Heart left ventricle (tissue), 16 donors: ENCODE measurements at regions not wholly inside any gene's neighbourhood (a gene's known extent, or its start where the extent isn't known, plus 50 kb on each side); places are given as distances from the start of the nearest gene placed in this dataset.

Source experiments
- ATAC-seq, 4 donors: fragments of 200-7000 bp; cut with Tn5 transposase; one replicate each; pipeline ENCODE4 v1.9.1; 2020 to 2022; ENCODE audit warnings: moderate library complexity in 4 of 4, mild to moderate bottlenecking in 3 of 4, moderate number of reproducible peaks in 1 of 4
- DNase-seq, 5 donors: peaks; one replicate each; pipeline ENCODE4 v3.0.0-alpha.2; 2020
- H3K27ac ChIP-seq, 12 donors: fragments of 200-600 bp; sonication (generic) in 4 of 12; one replicate each; pipeline versions ENCODE4 v1.5.0 to v1.8.0; 2016 to 2022; ENCODE audit warnings: mild to moderate bottlenecking in 2 of 12
- H3K27me3 ChIP-seq, 9 donors: fragments of 200-600 bp; sonication (generic) in 2 of 9; one replicate each; pipeline versions ENCODE4 v1.5.1 to v1.8.0; 2016 to 2022; ENCODE audit warnings: mild to moderate bottlenecking in 3 of 9
- H3K36me3 ChIP-seq, 9 donors: fragments of 200-600 bp; sonication (generic) in 2 of 9; one replicate each; pipeline versions ENCODE4 v1.5.0 to v1.8.0; 2018 to 2022; ENCODE audit warnings: mild to moderate bottlenecking in 2 of 9
- H3K4me1 ChIP-seq, 12 donors: fragments of 200-600 bp; sonication (generic) in 4 of 12; one replicate each; pipeline versions ENCODE4 v1.5.0 to v1.8.0; 2016 to 2022; ENCODE audit warnings: mild to moderate bottlenecking in 3 of 12
- H3K4me3 ChIP-seq, 12 donors: fragments of 200-600 bp; sonication (generic) in 4 of 12; one replicate each; pipeline versions ENCODE4 v1.5.0 to v1.8.0; 2017 to 2022; ENCODE audit warnings: mild to moderate bottlenecking in 9 of 12, moderate library complexity in 4 of 12
- H3K9me3 ChIP-seq, 12 donors: fragments of 200-600 bp; sonication (generic) in 4 of 12; one replicate each; pipeline versions ENCODE4 v1.5.0 to v1.8.0; 2016 to 2022; ENCODE audit warnings: mild to moderate bottlenecking in 1 of 12
- CTCF ChIP-seq, 12 donors: fragments of 200-600 bp; sonication (generic) in 4 of 12; IDR thresholded peaks; one replicate each; pipeline versions ENCODE4 v1.5.0 to v1.8.0; 2018 to 2022; ENCODE audit warnings: antibody characterized with exemption in 12 of 12, mild to moderate bottlenecking in 5 of 12
- POLR2A ChIP-seq, 2 donors: fragments of 450-650 bp; IDR thresholded peaks; one replicate each; pipeline ENCODE4 v1.6.1; 2017; ENCODE audit warnings: antibody characterized with exemption in 2 of 2, mild to moderate bottlenecking in 2 of 2, moderate library complexity in 2 of 2
- WGBS, 4 donors: extraction: QIAGEN DNeasy Blood & Tissue Kit in 2 of 4; methylation state at CpG; one replicate each; pipeline versions ENCODE4 v1.1.5 to v1.1.7; 2013 to 2018; 5-methylcytosine and 5-hydroxymethylcytosine counted together
- intact Hi-C, 10 donors: fragments of 100-400 bp; cut with DNase I; formaldehyde crosslinking; loops; one replicate each; pipeline versions ENCODE4 v1.11.1 to v1.14.2; 2022
- donor health status: ischemic (EF 13 %, LVEDD 7.1; RV severe dilation, severe dysfunction).
- donor health status: healthy with polysubstance abuse.
- donor health status: DM: no; HTN: yes; CAD: no.
- donor health status: DM: no; HTN: no; CAD: no.
- donor health status: ischemic (EF 25% LVEDD 6.9; RV normal size, moderate dysfunction).
- donor health status: ischemic (EF 25% LVEDD 5.7; RV mildly dilated, moderate dysfunction).
- donor health status: healthy.
- donor health status: DM: yes; HTN: yes; CAD: no.
- donor health status: ischemic (EF 35%, LVEDD 5.7; RV mildly dilated, moderate dysfunction).
- donor health status: nonischemic (EF 11% LVEDD 7.7; RV severe dilation, severe dysfunction).
- donor health status: DM: yes; HTN: yes; CAD: no.
- donor health status: PGD.
- donor health status: ischemic (EF 29% LVEDD 5.4; RV normal size, mild dysfunction).
- donor health status: nonischemic (EF 23%, LVEDD 6.1; RV moderate dilation, normal function).

DNA sequence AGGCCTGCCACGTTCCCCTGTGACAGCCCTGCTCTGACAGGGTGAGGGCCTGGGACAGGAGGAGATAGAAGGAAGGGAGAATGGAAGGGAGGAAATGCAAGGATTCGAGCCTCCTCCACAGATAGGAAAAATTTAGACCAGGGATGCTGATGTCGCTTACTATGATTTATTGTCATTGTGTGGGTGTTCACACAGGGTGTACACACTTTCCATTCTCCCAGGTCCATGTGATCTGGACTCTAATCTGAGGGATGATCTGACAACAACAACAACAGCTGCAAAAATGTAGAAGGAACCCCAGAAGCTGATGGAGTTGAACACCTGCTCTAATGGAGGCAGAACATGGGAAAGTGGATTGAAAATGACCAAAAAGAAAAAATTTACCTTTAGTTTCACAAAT is 231.7 kb upstream of the TNP1 start:
- H3K4me1 ChIP-seq = peaks cover 0 to 18% (median 3%) of the 10 kb centered on the region in 12 donors
- no peak for DNase-seq
- WGBS, 4 donors = 49 to 91% (median 77%) methylated on average over 3 of the region's 3 CpGs
- H3K27me3 ChIP-seq = peaks cover 0 to 3% (median 0%) of the 10 kb centered on the region in 9 donors
- H3K9me3 ChIP-seq = no peaks in the 10 kb centered on the region
- ATAC-seq = no peak
- TF ChIP-seq POLR2A (IDR thresholded peaks at IDR 0.05) (no peak), CTCF (IDR thresholded peaks at IDR 0.05) (no peak)
- no peak overlapping the region for H3K27ac ChIP-seq
- intact Hi-C loops = no loop called here
- H3K36me3 ChIP-seq = no peaks in the 10 kb centered on the region
- no peak overlapping the region for H3K4me3 ChIP-seq

GRCh38 chr2:217090884-217091283 is 231.0 kb upstream of the TNP1 start:
- no peak overlapping the region for H3K4me3 ChIP-seq
- intact Hi-C loops = no loop called here
- no peak overlapping the region for H3K27ac ChIP-seq
- WGBS, 4 donors = 94 to 98% (median 97%) methylated on average over 3 of the region's 3 CpGs
- no peaks in the 10 kb centered on the region for H3K9me3 ChIP-seq
- peaks cover 0 to 24% (median 3%) of the 10 kb centered on the region in 12 donors for H3K4me1 ChIP-seq
- H3K36me3 ChIP-seq = no peaks in the 10 kb centered on the region
- H3K27me3 ChIP-seq = peaks cover 0 to 3% (median 0%) of the 10 kb centered on the region in 9 donors
- TF ChIP-seq CTCF (IDR thresholded peaks at IDR 0.05) (no peak), POLR2A (IDR thresholded peaks at IDR 0.05) (no peak)
- ATAC-seq (no peak), DNase-seq (no peak)

DNA sequence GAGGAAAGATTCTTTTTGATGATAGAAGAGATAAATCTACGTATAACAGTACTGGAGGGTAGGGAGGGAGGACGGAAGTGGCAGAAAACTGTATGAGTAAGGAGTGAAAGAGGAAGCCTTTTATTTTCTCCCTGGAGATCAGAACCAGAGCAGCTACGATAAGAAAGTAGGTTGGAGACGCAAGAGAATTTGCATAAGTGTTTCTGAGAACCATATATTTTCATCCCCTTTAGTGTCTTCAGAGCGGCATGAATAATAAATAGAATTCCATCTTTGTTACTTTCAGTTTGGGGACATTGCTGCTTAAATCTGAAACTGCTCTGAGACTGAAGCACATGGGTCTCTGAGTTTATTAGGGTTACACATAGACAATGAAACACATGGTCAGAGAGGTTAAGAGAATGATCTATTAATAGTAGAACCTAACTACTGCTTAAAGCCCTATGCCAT is 230.2 kb upstream of the TNP1 start:
- WGBS, 4 donors = 43 to 51% (median 48%) methylated on average over 5 of the region's 5 CpGs
- Histone ChIP-seq H3K27ac (peak overlapping the region in 2 of 12 donors; percentile 28 to 44), H3K4me1 (peaks cover 0 to 29% (median 3%) of the 10 kb centered on the region in 12 donors), H3K27me3 (peaks cover 0 to 3% (median 0%) of the 10 kb centered on the region in 9 donors), H3K4me3 (peak overlapping the region in 6 of 12 donors; percentile 0 to 29 (median 22)), H3K36me3 (no peaks in the 10 kb centered on the region), H3K9me3 (no peaks in the 10 kb centered on the region)
- no peak for TF ChIP-seq CTCF (IDR thresholded peaks at IDR 0.05)
- no peak for TF ChIP-seq POLR2A (IDR thresholded peaks at IDR 0.05)
- ATAC-seq (no peak), DNase-seq (no peak)
- intact Hi-C loops = no loop called here

- H3K4me3 ChIP-seq = no peak overlapping the region
- intact Hi-C loops = no loop called here
Observed at GRCh38 chr2:217086718-217087117, 226.9 kb upstream of the TNP1 start.

More at GRCh38 chr2:217086718-217087117, 226.9 kb upstream of the TNP1 start:
- no peak for ATAC-seq
- no peaks in the 10 kb centered on the region for H3K9me3 ChIP-seq
- peak overlapping the region in 1 of 12 donors; percentile 44 for H3K27ac ChIP-seq
- H3K27me3 ChIP-seq = no peaks in the 10 kb centered on the region
- H3K36me3 ChIP-seq = no peaks in the 10 kb centered on the region
- H3K4me1 ChIP-seq = peaks cover 0 to 29% (median 3%) of the 10 kb centered on the region in 12 donors
- WGBS, 4 donors = 89 to 93% (median 91%) methylated on average over 2 of the region's 2 CpGs
- DNase-seq = no peak
- TF ChIP-seq CTCF (IDR thresholded peaks at IDR 0.05) = no peak
- TF ChIP-seq POLR2A (IDR thresholded peaks at IDR 0.05) = no peak
